Activated naive CD4-positive, alpha-beta T cell treated with anti-CD3 and anti-CD28 coated beads, Interleukin-2, amount 50 U/mL, for 72 hours (primary cell): ENCODE measurements at regions not wholly inside any gene's neighbourhood (a gene's known extent, or its start where the extent isn't known, plus 50 kb on each side); places are given as distances from the start of the nearest gene placed in this dataset.
A peak's percentile ranks its signal among the peaks of the same experiment; 100 is the strongest.

Experiments used
- ATAC-seq, 2 donors: fragments of 150-1000 bp; cut with Tn5 transposase; 2 replicates each; pipeline ENCODE4 v1.10.0; 2021; ENCODE audit warnings: mild to moderate bottlenecking in 2 of 2, moderate library complexity in 2 of 2
- DNase-seq, 2 donors: peaks; one replicate each; pipeline ENCODE4 v3.0.0; 2021 to 2022; ENCODE audit warnings: low spot score in 2 of 2
- H3K27ac Mint-ChIP-seq, 2 donors: one replicate each; pipeline ENCODE4 v1.8.0; 2022; ENCODE audit warnings: mild to moderate bottlenecking in 2 of 2, mixed read lengths in 2 of 2
- H3K36me3 Mint-ChIP-seq, 2 donors: one replicate each; pipeline ENCODE4 v1.8.0; 2022; ENCODE audit warnings: mixed read lengths in 2 of 2
- H3K9me3 Mint-ChIP-seq, 2 donors: one replicate each; pipeline ENCODE4 v1.8.0; 2022; ENCODE audit warnings: mixed read lengths in 2 of 2

DNA sequence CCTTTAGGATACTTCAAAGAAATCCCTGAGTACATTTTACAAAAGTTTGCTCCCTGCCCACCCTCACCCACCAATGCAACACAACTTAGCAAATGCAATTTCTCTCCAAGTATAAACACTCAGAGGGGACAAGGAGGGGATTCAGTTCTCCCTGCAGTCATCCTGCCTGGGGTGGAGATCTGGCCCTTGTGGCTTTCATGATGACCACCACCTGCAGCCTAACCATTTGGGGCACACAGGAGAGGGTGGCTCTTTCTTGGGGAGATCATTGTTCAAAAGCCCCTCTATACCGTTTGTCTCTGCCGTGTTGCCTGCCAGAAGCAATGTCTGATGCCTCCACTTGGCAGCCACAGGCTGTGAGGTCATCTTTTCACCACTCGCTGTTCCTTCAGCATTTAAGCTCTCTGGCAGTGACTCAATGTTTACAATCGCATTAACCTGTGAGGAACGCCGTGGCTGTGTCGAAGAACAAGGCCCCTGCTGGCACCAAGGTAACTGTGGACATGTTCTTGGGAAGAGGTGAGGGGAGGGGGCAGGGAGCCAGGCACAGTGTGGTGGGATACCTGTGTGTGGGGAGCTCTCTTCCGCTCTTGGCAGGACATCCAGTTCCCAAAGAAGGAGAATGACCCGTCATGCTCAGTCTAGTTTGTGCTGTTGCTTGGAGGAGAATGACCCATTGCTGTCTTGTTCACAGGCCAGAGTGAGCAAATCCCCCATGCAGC, 103.9 kb upstream of the DUSP10 start:
- Mint-ChIP-seq H3K36me3 (no peaks in the 10 kb centered on the region), H3K27ac (no peak overlapping the region), H3K9me3 (no peaks in the 10 kb centered on the region)
- ATAC-seq (no peak), DNase-seq (no peak)

- no peaks in the 10 kb centered on the region for H3K9me3 Mint-ChIP-seq
- no peak for DNase-seq
- no peak overlapping the region for H3K27ac Mint-ChIP-seq
- peaks cover 7 to 9% of the 10 kb centered on the region in 2 donors for H3K36me3 Mint-ChIP-seq
- no peak for ATAC-seq
These were observed 100.1 kb upstream of the DUSP10 start for GRCh38 chr1:221841983-221842335.

DNA sequence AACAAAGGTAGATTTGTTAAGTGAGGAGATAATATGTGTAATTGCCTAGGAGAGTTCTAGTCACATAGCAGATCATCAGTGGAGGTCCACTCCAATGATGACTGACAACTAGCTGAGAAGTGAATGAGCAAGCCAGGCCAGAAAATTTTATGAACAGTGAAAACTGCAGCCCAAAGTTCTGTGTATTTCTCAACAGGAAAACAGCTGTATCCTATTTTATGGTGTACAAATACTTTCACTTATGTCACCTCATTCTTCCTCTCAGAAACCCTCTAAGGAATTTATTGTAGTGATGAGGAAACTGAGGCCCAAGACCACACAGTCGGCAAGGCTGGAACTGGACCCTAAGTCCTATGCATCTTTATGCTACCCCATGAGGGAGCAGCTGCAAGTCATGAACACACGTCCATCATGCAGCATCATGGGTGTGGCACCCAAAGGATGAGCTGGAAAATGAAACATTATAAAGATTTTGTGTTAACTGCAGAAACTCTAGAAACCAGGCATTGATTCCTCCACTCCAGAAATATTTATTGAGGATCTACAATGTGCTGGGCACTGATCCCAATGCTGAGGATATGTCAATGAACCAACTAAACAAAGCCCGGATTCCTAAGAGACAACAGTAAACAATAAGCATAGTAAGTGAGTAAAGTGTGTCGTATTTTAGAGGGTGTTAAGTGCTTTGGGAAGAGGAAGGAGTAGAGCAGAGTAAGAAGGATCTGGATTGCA, 99.5 kb upstream of the DUSP10 start:
- DNase-seq (no peak), ATAC-seq (no peak)
- peaks cover 7 to 9% of the 10 kb centered on the region in 2 donors for H3K36me3 Mint-ChIP-seq
- H3K27ac Mint-ChIP-seq: no peak overlapping the region
- H3K9me3 Mint-ChIP-seq: no peaks in the 10 kb centered on the region

DNA sequence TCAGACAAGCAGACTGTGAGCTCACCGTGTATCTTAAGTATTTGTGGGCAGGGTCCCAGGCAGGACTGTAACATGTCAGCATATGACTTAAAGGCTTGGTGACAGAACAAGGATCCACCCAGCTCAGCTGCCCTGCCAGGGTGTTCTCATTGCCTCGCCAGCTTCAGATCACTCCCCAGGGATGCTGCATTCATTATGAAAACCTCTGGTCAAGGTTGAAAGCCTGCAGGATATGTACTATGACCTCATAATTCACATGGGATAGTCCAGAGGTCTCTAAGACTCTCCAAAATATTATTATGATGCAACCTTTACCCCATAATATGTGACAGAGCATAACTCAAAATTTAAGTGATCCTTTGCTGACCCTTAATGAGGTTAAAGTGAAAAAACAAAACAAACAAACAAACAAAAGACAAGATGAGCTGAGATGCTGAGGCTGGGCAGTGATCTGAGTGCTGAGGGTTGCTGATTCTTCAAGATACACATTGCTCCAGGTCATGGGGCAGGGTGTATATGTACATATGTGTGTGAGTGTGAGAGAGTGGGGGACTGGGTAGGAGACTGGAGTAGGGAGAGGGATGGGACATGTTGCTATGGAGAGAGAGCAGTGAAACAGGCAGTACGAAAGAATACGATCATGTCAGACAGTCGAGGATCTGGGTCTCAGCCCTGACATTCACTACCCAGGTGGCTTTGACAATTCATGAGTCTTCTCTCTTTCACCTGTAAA, 98.8 kb upstream of the DUSP10 start:
- no peak for ATAC-seq
- DNase-seq: no peak
- Mint-ChIP-seq H3K9me3 (no peaks in the 10 kb centered on the region), H3K36me3 (peaks cover 7 to 9% of the 10 kb centered on the region in 2 donors), H3K27ac (peak overlapping the region in 1 of 2 donors; percentile 82)

- Mint-ChIP-seq H3K9me3 (no peaks in the 10 kb centered on the region), H3K27ac (peak overlapping the region; percentile 46 to 82), H3K36me3 (peaks cover 7 to 9% of the 10 kb centered on the region in 2 donors)
- peak; percentile 58 to 89 for DNase-seq
- peak; percentile 96 to 97 for ATAC-seq
These were observed 98.0 kb upstream of the DUSP10 start for GRCh38 chr1:221839782-221840395.

DNA sequence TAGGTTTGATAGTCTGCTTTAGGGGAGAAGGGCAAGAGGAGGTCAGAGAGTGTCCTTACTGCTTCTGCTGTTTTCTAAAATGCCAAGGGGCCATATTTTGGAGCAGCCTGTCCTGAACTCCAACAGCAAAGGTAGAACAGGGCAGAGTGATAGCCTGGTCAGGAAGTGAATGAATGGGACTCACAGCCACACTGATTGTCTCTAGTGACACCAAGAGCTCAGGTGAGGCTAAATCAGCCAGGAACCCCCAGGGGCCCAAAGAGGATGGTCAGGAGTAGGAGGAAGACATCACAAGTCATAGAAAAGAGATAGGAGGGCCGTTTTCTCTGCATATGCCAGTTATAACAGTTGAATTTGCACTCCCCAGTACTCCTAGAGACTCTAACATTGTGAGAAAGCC, 97.4 kb upstream of the DUSP10 start:
- no peak for DNase-seq
- ATAC-seq: peak in 1 of 2 donors; percentile 1
- Mint-ChIP-seq H3K9me3 (no peaks in the 10 kb centered on the region), H3K27ac (peak overlapping the region; percentile 46 to 82), H3K36me3 (peaks cover 7 to 9% of the 10 kb centered on the region in 2 donors)

GRCh38 chr1:221837896-221838295, 96.0 kb upstream of the DUSP10 start:
- Mint-ChIP-seq H3K9me3 (no peaks in the 10 kb centered on the region), H3K36me3 (peaks cover 7 to 9% of the 10 kb centered on the region in 2 donors), H3K27ac (peak overlapping the region in 1 of 2 donors; percentile 45)
- DNase-seq: peak in 1 of 2 donors; percentile 35
- peak; percentile 10 to 70 for ATAC-seq

DNA sequence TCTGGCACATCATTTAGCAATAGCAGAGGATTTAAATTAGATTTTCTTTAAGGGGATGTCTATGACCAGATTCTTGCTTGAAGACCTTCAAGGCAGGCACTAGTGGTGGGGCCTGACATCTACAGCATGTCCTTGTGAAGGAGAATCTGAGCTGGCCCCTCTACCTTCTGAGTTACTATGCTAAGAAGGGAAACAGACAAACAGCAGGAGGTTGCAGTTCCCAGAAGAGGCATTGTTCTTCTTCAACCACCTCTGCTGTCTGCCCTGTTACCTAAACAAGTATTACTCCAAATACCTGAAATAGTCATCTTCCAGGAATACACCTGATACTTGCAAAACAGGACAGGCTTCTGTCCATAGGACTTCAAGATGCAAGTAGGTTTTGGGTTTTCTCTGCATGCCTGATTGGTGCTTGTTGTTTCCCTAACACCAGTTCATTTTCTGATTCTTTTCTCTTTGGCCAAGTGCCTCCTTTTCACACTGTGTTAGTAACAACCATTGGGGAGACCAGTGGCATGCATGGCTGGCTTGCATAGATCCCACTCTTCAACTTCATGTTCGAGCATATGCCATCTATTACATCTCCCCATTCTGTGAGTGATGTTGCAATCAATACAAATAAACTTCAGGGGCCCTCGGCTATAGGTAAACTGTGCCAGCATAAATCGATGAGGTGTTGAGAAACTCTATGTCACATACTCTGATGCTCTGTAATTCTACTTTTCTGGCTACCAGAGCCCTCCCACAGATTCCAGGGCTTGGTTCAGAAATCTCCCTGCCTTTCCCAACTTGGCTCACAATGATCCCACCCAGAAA, 93.0 kb upstream of the DUSP10 start:
- Mint-ChIP-seq H3K9me3 (peaks cover 0 to 4% of the 10 kb centered on the region in 2 donors), H3K27ac (no peak overlapping the region), H3K36me3 (peaks cover 7 to 9% of the 10 kb centered on the region in 2 donors)
- ATAC-seq (no peak), DNase-seq (no peak)

- H3K36me3 Mint-ChIP-seq: peaks cover 4 to 5% of the 10 kb centered on the region in 2 donors
- H3K9me3 Mint-ChIP-seq: peaks cover 0 to 7% of the 10 kb centered on the region in 2 donors
- no peak overlapping the region for H3K27ac Mint-ChIP-seq
- no peak for DNase-seq
- ATAC-seq: no peak
These were observed 90.7 kb upstream of the DUSP10 start for GRCh38 chr1:221832617-221833016.

DNA sequence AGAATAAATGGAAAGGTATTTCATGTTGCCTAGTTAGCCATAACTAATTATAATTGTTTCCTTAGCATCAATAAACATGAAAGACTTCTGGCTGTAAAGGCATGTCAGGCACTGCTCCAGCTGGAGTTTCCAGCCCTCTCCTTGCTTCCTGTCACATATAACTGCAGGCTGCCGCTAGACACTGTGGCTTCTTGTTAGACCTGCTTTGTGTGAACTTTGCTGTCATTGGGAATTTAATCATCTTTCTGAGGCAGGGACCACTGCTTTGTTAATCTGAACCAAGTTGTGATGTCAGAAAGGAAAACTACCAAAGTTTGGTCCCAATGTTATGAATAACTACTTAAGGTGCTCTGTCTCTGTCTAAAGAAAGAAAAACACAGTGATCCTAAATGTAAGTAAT, 90.3 kb upstream of the DUSP10 start:
- ATAC-seq (no peak), DNase-seq (no peak)
- H3K36me3 Mint-ChIP-seq: peaks cover 4 to 7% of the 10 kb centered on the region in 2 donors
- H3K27ac Mint-ChIP-seq: no peak overlapping the region
- peaks cover 0 to 7% of the 10 kb centered on the region in 2 donors for H3K9me3 Mint-ChIP-seq

DNA sequence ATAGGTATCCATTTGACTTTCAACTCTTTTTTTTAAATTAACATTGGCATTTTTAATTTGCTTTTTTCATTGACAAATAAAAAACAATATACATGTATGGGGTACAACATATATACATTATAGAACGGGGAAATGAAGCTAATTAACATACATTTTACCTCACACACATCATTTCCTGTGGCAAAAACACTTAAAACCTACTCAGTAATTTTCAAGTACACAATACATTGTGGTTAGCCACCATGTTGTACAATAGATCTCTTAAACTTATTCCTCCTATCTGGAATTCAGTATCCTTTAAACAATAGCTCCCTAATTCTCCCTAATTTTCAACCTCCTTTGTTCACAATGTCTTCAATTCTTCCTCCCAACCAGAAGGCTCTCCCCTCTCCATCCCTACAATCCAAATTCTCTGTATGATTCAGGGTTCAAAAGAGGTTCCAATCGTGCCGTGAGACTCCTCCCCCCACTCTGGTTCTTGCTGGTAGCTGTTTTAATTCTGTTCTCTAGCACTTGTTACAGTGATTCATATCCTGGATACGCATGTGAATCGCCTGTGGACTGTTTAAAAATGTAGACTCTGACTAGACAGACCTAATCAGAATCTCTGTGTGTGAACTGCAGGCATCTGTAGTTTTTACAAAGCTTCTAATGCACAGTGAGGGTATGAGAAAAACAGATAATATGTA, 87.6 kb upstream of the DUSP10 start:
- peak overlapping the region; percentile 79 to 94 for H3K27ac Mint-ChIP-seq
- peak; percentile 96 to 97 for ATAC-seq
- peaks cover 0 to 7% of the 10 kb centered on the region in 2 donors for H3K9me3 Mint-ChIP-seq
- peaks cover 4 to 20% of the 10 kb centered on the region in 2 donors for H3K36me3 Mint-ChIP-seq
- DNase-seq: peak in 1 of 2 donors; percentile 63

DNA sequence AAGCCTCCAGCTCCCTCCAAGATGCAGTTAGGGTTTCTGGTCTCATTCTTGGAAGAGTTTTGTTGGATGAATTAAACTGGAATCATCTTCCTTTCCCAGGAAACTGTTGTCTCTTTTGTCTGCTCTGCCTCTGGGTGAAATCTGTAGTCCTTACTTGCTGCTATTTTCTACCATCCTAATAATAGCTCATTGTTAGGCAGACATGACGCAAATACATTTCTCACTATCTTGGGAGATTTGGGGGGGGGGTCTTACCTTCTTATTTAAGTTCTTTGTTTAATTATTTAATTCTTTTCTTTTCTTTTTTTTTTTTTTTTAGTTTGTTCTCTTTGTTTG, 85.4 kb upstream of the DUSP10 start:
- peaks cover 4 to 20% of the 10 kb centered on the region in 2 donors for H3K36me3 Mint-ChIP-seq
- ATAC-seq (no peak), DNase-seq (no peak)
- peaks cover 0 to 7% of the 10 kb centered on the region in 2 donors for H3K9me3 Mint-ChIP-seq
- H3K27ac Mint-ChIP-seq: no peak overlapping the region

DNA sequence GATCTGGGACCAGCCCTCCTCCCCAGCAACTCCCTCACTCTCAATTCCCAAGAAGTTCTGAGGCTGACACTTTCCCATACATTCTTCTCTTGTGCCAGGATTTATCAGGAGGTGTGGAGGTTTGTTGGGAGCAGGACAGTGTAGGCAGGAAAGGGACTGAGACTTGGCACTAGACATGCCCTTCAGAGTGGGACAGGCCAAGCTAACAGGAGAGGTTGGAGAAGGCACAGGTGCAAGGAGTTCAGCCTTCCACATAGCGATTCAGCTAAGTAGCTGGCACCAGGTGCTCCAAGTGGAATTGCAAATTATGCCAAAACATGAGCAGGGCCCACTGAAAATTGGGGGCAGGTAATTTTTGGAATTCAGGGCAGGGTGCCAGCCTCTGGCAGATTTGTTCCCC, 83.0 kb upstream of the DUSP10 start:
- ATAC-seq (no peak), DNase-seq (no peak)
- Mint-ChIP-seq H3K27ac (peak overlapping the region in 1 of 2 donors; percentile 50), H3K36me3 (peaks cover 4 to 20% of the 10 kb centered on the region in 2 donors), H3K9me3 (peaks cover 0 to 3% of the 10 kb centered on the region in 2 donors)

GRCh38 chr1:221824025-221824424, 82.1 kb upstream of the DUSP10 start:
- no peak for DNase-seq

DNA sequence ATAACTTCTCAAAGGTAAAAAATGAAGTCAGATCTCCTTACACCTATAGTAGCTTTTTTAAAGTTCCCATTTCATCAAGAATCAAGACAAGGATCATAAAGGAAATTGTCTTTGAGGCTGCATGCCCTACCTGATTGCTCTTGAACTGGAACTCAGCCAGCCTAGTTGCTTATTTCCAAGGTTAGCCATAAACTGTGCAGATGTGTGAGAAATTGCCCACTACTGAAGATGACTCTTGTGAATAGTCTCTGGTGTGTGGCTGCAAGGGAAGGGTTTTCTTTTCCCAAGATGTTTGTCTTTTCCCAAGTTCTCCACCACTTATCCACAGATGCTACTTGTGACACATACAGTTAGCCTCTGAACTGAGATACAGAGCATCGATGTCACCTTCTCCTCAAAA, 81.7 kb upstream of the DUSP10 start:
- no peak for DNase-seq

More at GRCh38 chr1:221824025-221824424, 82.1 kb upstream of the DUSP10 start:
- ATAC-seq: peak; percentile 78 to 88
- Mint-ChIP-seq H3K9me3 (peaks cover 0 to 2% of the 10 kb centered on the region in 2 donors), H3K36me3 (peaks cover 2 to 19% of the 10 kb centered on the region in 2 donors), H3K27ac (no peak overlapping the region)

More for the DNA sequence above, 81.7 kb upstream of the DUSP10 start:
- H3K9me3 Mint-ChIP-seq: no peaks in the 10 kb centered on the region
- H3K36me3 Mint-ChIP-seq: peaks cover 0 to 15% of the 10 kb centered on the region in 2 donors
- H3K27ac Mint-ChIP-seq: no peak overlapping the region
- ATAC-seq: no peak
